ENCODE measurements at regions not wholly inside any gene's neighbourhood (a gene's known extent, or its start where the extent isn't known, plus 50 kb on each side); places are given as distances from the start of the nearest gene placed in this dataset.
A peak's percentile ranks its signal among the peaks of the same experiment; 100 is the strongest.

GRCh38 chr6:4489538-4489937 is 286.7 kb upstream of the CDYL start:
- TF ChIP-seq CTCF (IDR thresholded peaks at IDR 0.05): no peak
- H3K27me3 ChIP-seq (ENCODE audit: low read depth): no peaks in the 10 kb centered on the region
- peaks cover 10% of the 10 kb centered on the region for H3K9me3 ChIP-seq
- H3K27ac ChIP-seq: no peak overlapping the region
- no peak for DNase-seq
- H3K36me3 ChIP-seq: no peaks in the 10 kb centered on the region
- no peak overlapping the region for H3K4me3 ChIP-seq
- no peaks in the 10 kb centered on the region for H3K4me1 ChIP-seq
- no peak for ATAC-seq
- intact Hi-C loops (cut with DNase I): no loop called here

GRCh38 chr6:4488389-4488788 is 287.8 kb upstream of the CDYL start:
- no peak overlapping the region for H3K4me3 ChIP-seq
- intact Hi-C loops (cut with DNase I): no loop called here
- no peaks in the 10 kb centered on the region for H3K27me3 ChIP-seq (ENCODE audit: low read depth)
- no peaks in the 10 kb centered on the region for H3K4me1 ChIP-seq
- H3K27ac ChIP-seq: no peak overlapping the region
- TF ChIP-seq CTCF (IDR thresholded peaks at IDR 0.05): no peak
- peaks cover 10% of the 10 kb centered on the region for H3K9me3 ChIP-seq
- no peaks in the 10 kb centered on the region for H3K36me3 ChIP-seq
- DNase-seq: no peak
- no peak for ATAC-seq

GRCh38 chr6:4487538-4487937 is 288.7 kb upstream of the CDYL start:
- ATAC-seq: peak in 1 of 2 donors; percentile 34
- no peak overlapping the region for H3K27ac ChIP-seq
- no peaks in the 10 kb centered on the region for H3K27me3 ChIP-seq (ENCODE audit: low read depth)
- TF ChIP-seq CTCF (IDR thresholded peaks at IDR 0.05): no peak
- no peaks in the 10 kb centered on the region for H3K36me3 ChIP-seq
- no peak overlapping the region for H3K4me3 ChIP-seq
- intact Hi-C loops (cut with DNase I): no loop called here
- H3K4me1 ChIP-seq: no peaks in the 10 kb centered on the region
- DNase-seq: no peak
- peaks cover 10% of the 10 kb centered on the region for H3K9me3 ChIP-seq

DNA sequence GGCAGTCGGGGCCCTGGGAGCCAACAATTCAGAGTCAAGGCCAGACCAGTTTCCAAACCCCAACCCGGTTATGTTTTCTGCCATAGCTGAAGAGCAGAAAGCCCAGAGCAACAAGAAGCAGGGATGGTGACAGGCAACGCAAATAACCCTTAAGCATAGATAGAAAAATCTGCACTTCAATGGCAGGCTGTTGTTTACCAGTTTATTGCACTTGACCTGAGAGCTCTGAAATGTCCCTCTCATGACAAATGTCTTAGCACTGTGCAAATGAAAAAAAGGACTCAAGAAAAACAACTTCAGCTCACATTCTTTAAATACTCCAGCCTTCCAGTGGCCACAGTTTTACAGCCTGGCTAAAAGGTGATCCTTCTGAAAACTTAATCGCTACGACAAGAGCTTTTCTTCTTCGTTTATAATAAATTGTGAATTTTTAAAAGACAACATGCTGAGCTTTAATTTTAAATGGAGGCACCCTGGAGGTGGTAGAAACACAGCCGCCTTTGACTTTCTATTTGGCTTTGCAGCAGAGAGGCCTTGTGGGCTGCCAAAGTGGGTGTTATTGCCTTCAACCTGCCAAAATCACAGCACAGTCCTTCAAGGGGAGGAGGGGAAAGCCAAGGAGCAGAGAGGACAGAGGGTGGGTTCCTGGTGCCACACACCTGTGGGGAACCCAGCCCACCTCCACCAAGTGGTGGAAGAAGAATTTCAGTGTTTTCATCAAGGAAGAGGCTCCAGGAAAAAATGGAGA is 289.5 kb upstream of the CDYL start:
- no peaks in the 10 kb centered on the region for H3K27me3 ChIP-seq (ENCODE audit: low read depth)
- intact Hi-C loops (cut with DNase I): no loop called here
- no peak overlapping the region for H3K4me3 ChIP-seq
- H3K27ac ChIP-seq: no peak overlapping the region
- ATAC-seq (peak; percentile 67 to 82), DNase-seq (no peak)
- TF ChIP-seq CTCF (IDR thresholded peaks at IDR 0.05): no peak
- no peaks in the 10 kb centered on the region for H3K4me1 ChIP-seq
- no peaks in the 10 kb centered on the region for H3K36me3 ChIP-seq
- H3K9me3 ChIP-seq: peaks cover 10% of the 10 kb centered on the region

DNA sequence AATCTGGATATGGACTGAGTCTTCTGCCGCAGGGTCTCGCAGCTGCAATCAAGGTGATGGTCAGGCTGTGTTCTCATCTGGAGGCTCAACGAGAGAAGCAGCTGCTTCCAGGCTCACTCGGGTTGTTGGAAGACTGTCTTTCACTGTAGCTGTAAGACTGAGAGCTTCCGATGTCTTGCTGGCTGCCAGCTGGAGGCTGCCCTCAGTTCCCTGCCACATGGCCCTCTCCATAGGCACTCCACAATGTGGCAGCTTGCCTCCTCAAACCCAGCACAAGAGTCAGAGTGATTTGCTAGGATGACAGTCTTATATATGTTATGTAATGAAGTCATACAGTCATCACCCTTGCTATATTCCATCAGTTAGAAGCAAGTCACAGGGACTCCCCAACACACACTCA is 290.5 kb upstream of the CDYL start:
- intact Hi-C loops (cut with DNase I): no loop called here
- no peaks in the 10 kb centered on the region for H3K36me3 ChIP-seq
- H3K27me3 ChIP-seq (ENCODE audit: low read depth): no peaks in the 10 kb centered on the region
- no peak for DNase-seq
- TF ChIP-seq CTCF (IDR thresholded peaks at IDR 0.05): no peak
- H3K4me3 ChIP-seq: no peak overlapping the region
- no peaks in the 10 kb centered on the region for H3K4me1 ChIP-seq
- H3K27ac ChIP-seq: no peak overlapping the region
- H3K9me3 ChIP-seq: peaks cover 10% of the 10 kb centered on the region
- ATAC-seq: no peak
